ENCODE measurements at regions not wholly inside any gene's neighbourhood (a gene's known extent, or its start where the extent isn't known, plus 50 kb on each side); places are given as distances from the start of the nearest gene placed in this dataset.
A peak's percentile ranks its signal among the peaks of the same experiment; 100 is the strongest.
"Not testable (repeated sequence)": the region's sequence is repeated elsewhere in the genome, so short reads cannot be mapped to it uniquely, and the experiment has no call there.

GRCh38 chr3:195999176-195999575 is 82.7 kb downstream of the TFRC start:
- Histone ChIP-seq H3K4me2 (peak overlapping the region; percentile 50), H3K9me3 (peaks cover 61% of the 10 kb centered on the region), H3K27ac (peak overlapping the region; percentile 78; the same call in 1 of the 2 replicates), H3K4me3 (peak overlapping the region; percentile 38; the same call in 1 of the 2 replicates), H3K4me1 (peaks cover 38% of the 10 kb centered on the region)
- not testable (repeated sequence) for H3K36me3 ChIP-seq, H4K20me1 ChIP-seq, H3K9ac ChIP-seq, H3K27me3 ChIP-seq

- Histone ChIP-seq H3K9me3 (peaks cover 38% of the 10 kb centered on the region), H3K4me1 (peaks cover 38% of the 10 kb centered on the region), H3K4me2 (peak overlapping the region; percentile 44)
- H3K27me3 ChIP-seq, H3K4me3 ChIP-seq, H3K36me3 ChIP-seq, H3K27ac ChIP-seq, H4K20me1 ChIP-seq, H3K9ac ChIP-seq: not testable (repeated sequence)
Observed at GRCh38 chr3:195996314-195996713, 85.6 kb downstream of the TFRC start.

DNA sequence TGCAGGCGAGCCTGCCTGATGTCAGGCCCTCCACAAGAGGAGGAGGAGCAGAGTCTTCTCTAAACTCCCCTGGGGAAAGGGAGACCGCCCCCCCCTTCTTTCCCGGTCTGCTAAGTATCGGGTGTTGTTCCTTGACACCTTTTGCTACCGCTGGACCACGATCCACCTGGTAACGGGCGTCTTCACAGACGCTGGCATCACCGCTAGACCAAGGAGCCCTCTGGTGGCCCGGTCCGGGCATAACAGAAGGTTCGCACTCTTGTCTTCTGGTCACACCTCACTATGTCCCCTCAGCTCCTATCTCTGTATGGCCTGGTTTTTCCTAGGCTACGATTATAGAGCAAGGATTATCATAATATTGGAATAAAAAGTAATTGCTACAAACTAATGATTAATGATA is 86.0 kb upstream of the TNK2 start:
- not testable (repeated sequence) for H3K4me2 ChIP-seq, H3K9ac ChIP-seq
- H3K4me1 ChIP-seq, result peaks cover 25% of the 10 kb centered on the region

DNA sequence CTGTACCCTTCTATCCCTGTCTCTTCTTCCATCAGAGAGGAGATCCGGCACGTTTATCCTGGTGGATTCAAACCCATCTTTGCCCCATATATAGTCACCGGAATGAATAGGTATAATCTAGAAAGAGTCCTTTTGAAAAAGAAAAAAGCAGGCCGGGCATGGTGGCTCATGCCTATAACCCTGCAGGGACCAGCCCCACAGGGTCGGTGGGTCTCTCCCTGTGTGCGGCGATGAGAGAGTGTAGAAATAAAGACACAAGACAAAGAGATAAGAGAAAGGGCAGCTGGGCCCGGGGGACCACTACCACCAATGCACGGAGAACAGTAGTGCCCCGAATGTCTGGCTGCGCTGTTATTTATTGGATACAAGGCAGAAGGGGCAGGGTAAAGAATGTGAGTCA is 85.3 kb upstream of the TNK2 start:
- H3K36me3 ChIP-seq, H3K27me3 ChIP-seq, H3K27ac ChIP-seq, H3K9ac ChIP-seq, H4K20me1 ChIP-seq, H3K4me2 ChIP-seq, H3K4me3 ChIP-seq: not testable (repeated sequence)
- H3K4me1 ChIP-seq, result peaks cover 20% of the 10 kb centered on the region
- H3K9me3 ChIP-seq, result peaks cover 12% of the 10 kb centered on the region; the same call in 1 of the 2 replicates

More for the DNA sequence above, 86.0 kb upstream of the TNK2 start:
- not testable (repeated sequence) for H3K36me3 ChIP-seq, H3K27me3 ChIP-seq, H3K4me3 ChIP-seq, H4K20me1 ChIP-seq, H3K27ac ChIP-seq
- H3K9me3 ChIP-seq, result peaks cover 18% of the 10 kb centered on the region

- not testable (repeated sequence) for H3K27me3 ChIP-seq, H3K4me3 ChIP-seq, H3K4me2 ChIP-seq, H3K27ac ChIP-seq, H3K9ac ChIP-seq, H4K20me1 ChIP-seq, H3K36me3 ChIP-seq
- peaks cover 20% of the 10 kb centered on the region for H3K4me1 ChIP-seq
- H3K9me3 ChIP-seq, result peaks cover 10% of the 10 kb centered on the region; the same call in 1 of the 2 replicates
Observed at GRCh38 chr3:195992956-195993595, 84.7 kb upstream of the TNK2 start.

GRCh38 chr3:195991986-195992385 is 83.6 kb upstream of the TNK2 start:
- H3K36me3 ChIP-seq, H3K27me3 ChIP-seq, H3K4me3 ChIP-seq, H3K27ac ChIP-seq, H3K4me2 ChIP-seq, H3K9ac ChIP-seq, H4K20me1 ChIP-seq: not testable (repeated sequence)
- H3K9me3 ChIP-seq, result peaks cover 10% of the 10 kb centered on the region; the same call in 1 of the 2 replicates
- peaks cover 20% of the 10 kb centered on the region for H3K4me1 ChIP-seq

DNA sequence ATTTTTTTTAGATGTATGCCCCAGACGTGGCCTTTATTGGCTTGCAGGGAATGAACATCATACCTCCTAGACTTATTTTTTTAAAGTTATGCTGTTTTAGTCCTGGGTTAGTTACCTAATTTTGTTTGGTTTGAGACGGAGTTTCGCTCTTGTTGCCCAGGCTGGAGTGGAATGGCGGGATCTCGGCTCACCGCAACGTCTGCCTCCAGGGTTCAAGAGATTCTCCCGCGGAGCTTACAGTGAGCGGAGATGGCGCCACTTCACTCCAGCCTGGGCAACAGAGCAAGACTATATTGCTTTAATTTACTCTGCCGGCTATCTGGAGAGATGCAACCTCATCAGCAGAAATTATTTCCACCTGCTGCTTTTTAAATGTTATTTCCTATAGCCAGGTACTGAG is 82.9 kb upstream of the TNK2 start:
- not testable (repeated sequence) for H3K36me3 ChIP-seq, H4K20me1 ChIP-seq, H3K9ac ChIP-seq, H3K27ac ChIP-seq, H3K27me3 ChIP-seq, H3K9me3 ChIP-seq, H3K4me3 ChIP-seq, H3K4me2 ChIP-seq
- peaks cover 15% of the 10 kb centered on the region for H3K4me1 ChIP-seq

DNA sequence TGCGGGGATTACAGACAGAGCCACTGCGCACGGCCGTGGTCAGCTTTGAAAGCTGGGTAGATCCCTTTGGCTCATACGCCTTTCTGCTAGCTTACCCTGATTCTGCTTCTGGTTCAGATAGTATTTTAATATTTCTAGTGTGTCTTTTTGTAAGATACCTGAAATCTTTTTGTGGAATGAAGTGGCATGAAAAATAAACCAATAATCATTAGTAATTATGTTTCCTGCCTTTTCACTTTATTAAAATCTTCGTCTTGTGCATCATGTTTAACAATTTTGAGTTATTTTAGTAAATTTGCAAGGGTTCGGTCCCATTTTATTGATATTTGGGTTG is 82.5 kb upstream of the TNK2 start:
- not testable (repeated sequence) for H3K9me3 ChIP-seq, H4K20me1 ChIP-seq, H3K36me3 ChIP-seq, H3K27me3 ChIP-seq
- peak overlapping the region; percentile 81; the same call in 1 of the 2 replicates for H3K9ac ChIP-seq
- peaks cover 11% of the 10 kb centered on the region for H3K4me1 ChIP-seq
- peak overlapping the region; percentile 77 for H3K4me3 ChIP-seq
- H3K27ac ChIP-seq, result peak overlapping the region; percentile 80
- H3K4me2 ChIP-seq, result peak overlapping the region; percentile 75

DNA sequence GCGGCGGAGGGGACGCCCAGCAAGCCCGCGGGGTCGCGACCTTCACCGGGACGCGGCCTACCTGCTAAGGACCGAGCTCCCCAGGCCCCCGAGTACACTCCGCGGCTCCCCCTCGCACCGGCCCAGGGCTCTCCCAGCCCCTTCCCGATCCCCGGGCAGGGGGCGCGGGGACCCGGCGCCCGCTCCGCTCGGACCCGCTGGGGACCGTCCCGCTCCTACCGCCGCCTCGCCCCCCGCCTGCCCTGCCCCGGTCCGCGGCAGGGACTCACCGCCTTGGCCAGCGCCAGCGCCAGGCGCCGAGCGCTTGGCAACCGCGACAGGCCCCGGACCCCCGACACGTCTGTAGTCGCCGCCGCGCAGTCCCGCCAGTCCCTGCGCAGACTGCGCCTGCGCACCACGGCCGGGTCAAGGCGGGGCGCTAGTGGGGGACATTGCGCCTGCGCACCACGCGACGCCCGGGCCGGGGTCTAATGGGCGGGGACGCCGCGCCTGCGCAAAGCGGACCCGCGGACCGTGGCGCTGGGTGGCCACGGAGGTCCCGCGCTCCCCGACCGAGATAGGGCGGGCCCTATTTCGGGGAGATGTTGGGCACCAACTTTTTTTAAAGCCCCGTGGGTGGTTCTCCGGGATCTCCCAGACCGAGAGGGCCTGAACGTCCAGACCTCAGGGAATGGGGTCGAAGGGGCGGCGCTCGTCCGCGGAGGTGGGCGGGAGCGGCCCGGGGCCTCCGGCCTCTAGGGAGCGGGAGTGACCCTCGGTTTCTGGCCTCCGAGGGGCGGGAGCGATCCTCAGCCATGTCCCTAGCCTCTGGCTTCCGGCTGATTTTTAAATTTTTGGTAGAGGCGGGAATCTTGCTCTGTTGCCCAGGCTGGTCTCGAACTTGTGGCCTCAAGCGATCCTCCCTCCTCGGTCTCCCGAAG is 81.8 kb upstream of the TNK2 start:
- H3K27me3 ChIP-seq, H3K4me1 ChIP-seq, H3K9me3 ChIP-seq, H4K20me1 ChIP-seq, H3K36me3 ChIP-seq: not testable (repeated sequence)
- peak overlapping the region; percentile 75 for H3K4me2 ChIP-seq
- peak overlapping the region; percentile 80 for H3K27ac ChIP-seq
- H3K9ac ChIP-seq, result peak overlapping the region; percentile 81
- H3K4me3 ChIP-seq, result peak overlapping the region; percentile 77

GRCh38 chr3:195989197-195989920 is 81.0 kb upstream of the TNK2 start:
- not testable (repeated sequence) for H3K27me3 ChIP-seq, H3K4me1 ChIP-seq, H3K9me3 ChIP-seq, H3K36me3 ChIP-seq, H4K20me1 ChIP-seq
- Histone ChIP-seq H3K4me2 (peak overlapping the region; percentile 63), H3K27ac (peak overlapping the region; percentile 80; the same call in 1 of the 2 replicates), H3K4me3 (peak overlapping the region; percentile 77), H3K9ac (peak overlapping the region; percentile 81)

DNA sequence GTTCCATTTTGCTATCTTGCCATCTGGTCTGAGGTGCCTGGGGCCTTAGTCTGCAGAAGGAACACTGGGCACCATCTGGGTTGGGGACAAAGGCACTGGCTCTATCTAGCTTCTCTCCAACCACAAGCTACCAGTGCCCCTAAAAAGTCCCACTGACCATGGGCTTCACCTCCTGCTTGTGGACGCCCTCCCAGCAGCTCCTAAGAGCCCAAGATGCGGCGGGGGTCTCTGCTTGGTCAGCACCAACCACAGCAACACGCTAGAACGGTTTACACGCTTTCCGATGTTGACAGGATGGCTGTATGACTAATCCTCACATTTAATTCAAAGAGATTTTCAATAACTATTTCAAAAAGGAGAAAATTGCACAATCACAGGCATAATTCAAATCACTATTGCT is 80.4 kb upstream of the TNK2 start:
- peak overlapping the region; percentile 51 for H3K4me3 ChIP-seq
- not testable (repeated sequence) for H3K9me3 ChIP-seq, H3K27me3 ChIP-seq, H3K9ac ChIP-seq, H3K27ac ChIP-seq, H3K4me1 ChIP-seq, H4K20me1 ChIP-seq, H3K36me3 ChIP-seq
- peak overlapping the region; percentile 63 for H3K4me2 ChIP-seq

DNA sequence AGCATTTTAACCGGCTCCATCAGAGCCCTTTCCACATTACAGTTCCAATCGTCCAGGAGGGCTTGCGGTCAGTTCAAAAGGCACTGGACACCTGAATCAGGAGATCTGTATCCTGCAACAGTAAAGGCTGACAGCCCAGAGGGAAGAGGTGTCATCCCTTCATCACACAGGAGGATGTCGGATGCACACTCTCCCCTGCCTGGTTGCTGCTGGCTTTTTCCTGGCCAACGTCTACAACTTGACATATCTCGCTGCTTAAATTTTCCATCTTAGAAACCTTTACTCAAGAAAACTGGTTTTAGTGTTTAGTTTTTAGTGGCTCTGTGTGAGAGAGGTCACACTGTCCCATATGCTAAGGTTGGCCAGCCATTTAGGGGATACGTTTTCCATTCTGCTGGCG is 78.7 kb upstream of the TNK2 start:
- not testable (repeated sequence) for H3K4me1 ChIP-seq, H3K9me3 ChIP-seq, H3K9ac ChIP-seq, H3K4me2 ChIP-seq, H3K27me3 ChIP-seq, H3K4me3 ChIP-seq, H4K20me1 ChIP-seq, H3K27ac ChIP-seq
- H3K36me3 ChIP-seq, result peaks cover 19% of the 10 kb centered on the region

- not testable (repeated sequence) for H3K4me3 ChIP-seq, H3K9me3 ChIP-seq, H3K4me2 ChIP-seq, H3K27me3 ChIP-seq, H3K27ac ChIP-seq, H3K9ac ChIP-seq, H4K20me1 ChIP-seq, H3K4me1 ChIP-seq
- H3K36me3 ChIP-seq, result peaks cover 23% of the 10 kb centered on the region
Observed at GRCh38 chr3:195986576-195986975, 78.2 kb upstream of the TNK2 start.

DNA sequence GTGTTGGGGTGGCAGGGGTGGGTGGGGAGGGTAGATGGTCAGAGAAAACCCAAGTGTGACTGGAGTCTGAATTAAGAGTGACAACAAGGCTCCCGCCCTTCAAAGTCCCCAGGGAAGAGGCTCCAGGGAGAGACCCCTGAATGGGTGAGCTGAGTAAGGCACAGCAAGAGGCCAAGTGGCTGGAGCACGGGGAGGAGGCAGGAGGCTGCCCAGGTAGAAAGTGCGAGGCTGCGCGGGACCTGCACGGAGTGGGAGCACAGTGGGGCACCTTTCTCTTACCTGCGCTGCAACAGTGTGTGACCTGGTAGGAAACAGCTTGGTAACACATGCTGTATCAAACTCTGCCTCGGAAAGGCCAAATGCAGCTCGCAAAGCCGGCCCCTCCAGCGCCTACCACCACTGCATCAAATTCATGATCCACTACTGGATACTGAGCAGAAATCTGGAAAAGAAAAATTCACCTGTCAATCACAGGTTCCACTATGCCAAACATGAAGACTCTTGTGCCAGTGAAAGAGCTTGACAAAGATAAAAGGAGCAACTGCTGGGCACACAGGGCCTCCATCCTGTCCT is 77.1 kb upstream of the TNK2 start:
- H3K27me3 ChIP-seq, H3K4me1 ChIP-seq, H3K27ac ChIP-seq, H4K20me1 ChIP-seq, H3K9me3 ChIP-seq, H3K4me3 ChIP-seq, H3K4me2 ChIP-seq, H3K9ac ChIP-seq: not testable (repeated sequence)
- H3K36me3 ChIP-seq, result peaks cover 23% of the 10 kb centered on the region
